SK-N-SH (cell line): ENCODE measurements at regions not wholly inside any gene's neighbourhood (a gene's known extent, or its start where the extent isn't known, plus 50 kb on each side); places are given as distances from the start of the nearest gene placed in this dataset.

Experiments
- CTCF ChIA-PET: fragments of 300-600, 350-600 bp; formaldehyde crosslinking; extraction: SDS; loops from one replicate; lab custom pipeline; 2021; lab: Yijun Ruan, JAX
- POLR2A ChIA-PET: fragments of 350-600 bp; sonication (Branson Sonifier 250); formaldehyde crosslinking; extraction: SDS; loops from one replicate; lab custom pipeline; 2020; ENCODE audit warnings: antibody characterized with exemption, inconsistent platforms; lab: Yijun Ruan, JAX
- DNase-seq: peaks from one replicate; pipeline ENCODE4 v3.0.0; 2012
- H2AFZ ChIP-seq: fragments of 200-600 bp; sonication (generic); 2 replicates; pipeline ENCODE4 v1.8.1; 2016; ENCODE audit warnings: antibody characterized with exemption, mild to moderate bottlenecking, low read depth
- H3F3A ChIP-seq: fragments of 200-600 bp; sonication (generic); replicated peaks from 2 replicates; pipeline ENCODE3; 2016; ENCODE audit warnings: antibody characterized with exemption, mild to moderate bottlenecking; ENCODE audit not compliant: insufficient read depth
- H3K27ac ChIP-seq, 2 experiments: fragments of 200-500 bp in 1 of 2; fragments of 200-600 bp in 1 of 2; sonication (Bioruptor generic) in 1 of 2; sonication (generic), shearing (Covaris generic) in 1 of 2; 2 replicates each; pipeline versions ENCODE4 v1.5.1 to v1.6.1; 2014 to 2016; ENCODE audit warnings: low read depth in 2 of 2, inconsistent platforms in 1 of 2, low read length in 1 of 2, mild to moderate bottlenecking in 1 of 2, mixed read lengths in 1 of 2
- H3K27me3 ChIP-seq: fragments of 200-600 bp; sonication (generic), shearing (Covaris generic); 2 replicates; pipeline ENCODE4 v1.6.1; 2016; ENCODE audit warnings: mixed run types; ENCODE audit not compliant: insufficient read depth
- H3K36me3 ChIP-seq, 2 experiments: fragments of 200-500 bp in 1 of 2; fragments of 200-600 bp in 1 of 2; sonication (Bioruptor generic) in 1 of 2; sonication (generic) in 1 of 2; replicated peaks in 1 of 2; 2 replicates each; pipeline versions ENCODE3 to v1.5.1; 2014 to 2016; ENCODE audit warnings: low read length in 1 of 2, mild to moderate bottlenecking in 1 of 2; ENCODE audit not compliant: insufficient read depth in 2 of 2, control insufficient read depth in 1 of 2
- H3K4me1 ChIP-seq, 2 experiments: fragments of 200-500 bp in 1 of 2; fragments of 200-600 bp in 1 of 2; sonication (Bioruptor generic) in 1 of 2; sonication (generic), shearing (Covaris generic) in 1 of 2; 2 replicates each; pipeline versions ENCODE4 v1.5.1 to v1.6.1; 2014 to 2016; ENCODE audit warnings: low read depth in 1 of 2, low read length in 1 of 2, mixed run types in 1 of 2; ENCODE audit not compliant: insufficient read depth in 2 of 2, control insufficient read depth in 1 of 2
- H3K4me2 ChIP-seq: fragments of 200-600 bp; sonication (generic), shearing (Covaris generic); 2 replicates; pipeline ENCODE4 v1.6.1; 2017; ENCODE audit warnings: mixed run types
- H3K4me3 ChIP-seq, 2 experiments: fragments of 200-500 bp in 1 of 2; fragments of 200-600 bp in 1 of 2; sonication (Bioruptor generic) in 1 of 2; sonication (generic), shearing (Covaris generic) in 1 of 2; 2 replicates each; pipeline versions ENCODE4 v1.5.1 to v1.8.1; 2014 to 2016; ENCODE audit warnings: low read depth in 2 of 2, inconsistent platforms in 1 of 2, low read length in 1 of 2, mild to moderate bottlenecking in 1 of 2, mixed read lengths in 1 of 2, moderate library complexity in 1 of 2
- H3K79me2 ChIP-seq: fragments of 200-600 bp; sonication (generic); 2 replicates; pipeline ENCODE4 v1.8.1; 2017; ENCODE audit warnings: mild to moderate bottlenecking; ENCODE audit not compliant: insufficient read depth
- H3K9ac ChIP-seq: fragments of 200-600 bp; sonication (generic); 2 replicates; pipeline ENCODE4 v1.6.1; 2017; ENCODE audit warnings: mixed run types
- H3K9me2 ChIP-seq: fragments of 200-600 bp; sonication (generic); 2 replicates; pipeline ENCODE4 v1.6.1; 2017; ENCODE audit warnings: mixed run types
- H3K9me3 ChIP-seq: fragments of 200-600 bp; sonication (generic); 2 replicates; pipeline ENCODE4 v1.6.1; 2017; ENCODE audit warnings: mixed run types, mild to moderate bottlenecking, moderate library complexity
- H4K20me1 ChIP-seq: fragments of 200-600 bp; sonication (generic); 2 replicates; pipeline ENCODE4 v1.6.1; 2017; ENCODE audit warnings: mild to moderate bottlenecking, mixed run types; ENCODE audit not compliant: insufficient read depth
- RAD21 ChIP-seq: IDR thresholded peaks from 2 replicates; pipeline ENCODE4 v1.6.1; 2012; ENCODE audit warnings: mild to moderate bottlenecking, low read length
- WGBS: methylation state at CpG from one replicate; pipeline ENCODE4 v1.1.6; 2017; ENCODE audit warnings: low lambda C conversion rate; 5-methylcytosine and 5-hydroxymethylcytosine counted together
- small RNA-seq, 7 experiments: library from RNA; depleted of rRNA; stranded (forward); fragments of <200 nt; gene quantifications; one replicate each; pipeline ENCODE3, GENCODE V24; 2012
- TF ChIP-seq, protein P1 (sequence below): fragments of 200-600 bp; sonication (generic); IDR thresholded peaks from 2 replicates; pipeline ENCODE4 v1.6.1; 2017; ENCODE audit warnings: antibody characterized with exemption, mild to moderate bottlenecking, moderate library complexity

DNA sequence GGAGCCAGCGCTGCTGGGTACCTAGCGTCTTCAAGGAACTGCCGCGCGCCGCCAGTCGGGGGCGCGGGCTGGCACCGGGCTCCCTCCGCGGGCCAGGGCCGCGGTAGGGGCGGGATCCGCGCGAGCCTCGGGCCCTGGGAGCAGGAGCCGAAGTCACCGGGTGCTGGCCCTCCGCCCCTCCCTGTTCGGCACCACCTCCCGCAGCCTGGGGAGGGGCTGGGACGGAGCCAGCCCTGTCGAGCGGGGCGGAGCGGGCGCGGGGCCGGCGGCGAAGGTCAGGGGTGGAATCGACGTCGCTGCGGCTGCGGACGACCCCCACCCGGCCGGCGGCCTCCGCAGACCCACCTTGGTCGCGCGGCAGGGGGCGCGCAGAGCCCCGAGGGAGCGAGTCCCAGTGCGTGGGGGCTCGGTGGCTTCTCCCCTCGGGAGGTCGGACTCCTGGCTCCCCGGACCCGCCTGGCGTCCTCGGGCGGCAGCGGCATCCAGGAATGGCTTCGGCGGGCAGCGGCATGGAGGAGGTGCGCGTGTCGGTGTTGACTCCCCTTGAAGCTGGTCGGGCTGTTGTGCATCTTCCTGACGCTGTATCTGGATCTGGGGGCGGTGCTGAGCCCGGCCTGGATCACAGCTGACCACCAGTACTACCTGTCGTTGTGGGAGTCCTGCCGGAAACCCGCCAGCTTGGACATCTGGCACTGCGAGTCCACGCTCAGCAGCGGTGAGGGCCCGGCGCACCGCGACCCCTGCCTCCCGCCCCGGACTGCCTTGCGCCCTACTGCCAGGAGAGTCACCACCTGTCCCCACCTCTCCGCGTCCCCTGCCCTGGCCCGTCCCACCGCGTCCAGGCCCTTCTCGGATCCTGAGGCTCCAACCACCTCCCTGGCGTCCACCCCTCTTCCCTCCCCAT lies 50.5 kb upstream of the FAM47C start:
- H4K20me1 ChIP-seq, result no peaks in the 10 kb centered on the region
- no peaks in the 10 kb centered on the region for H3F3A ChIP-seq
- H3K79me2 ChIP-seq, result no peaks in the 10 kb centered on the region
- H3K9ac ChIP-seq, result no peak overlapping the region
- 18% methylated on average over 3 of the region's 91 CpGs for WGBS
- ChIA-PET POLR2A (no interaction called here), CTCF (no interaction called here)
- DNase-seq, result peak; percentile 36
- no peak overlapping the region for H3K4me2 ChIP-seq
- no peak overlapping the region for H2AFZ ChIP-seq
- no peaks in the 10 kb centered on the region for H3K4me1 ChIP-seq
- H3K27me3 ChIP-seq, result peaks cover 28% of the 10 kb centered on the region; the same call in 1 of the 2 replicates
- H3K9me3 ChIP-seq, result no peaks in the 10 kb centered on the region
- H3K36me3 ChIP-seq, result no peaks in the 10 kb centered on the region
- no peak overlapping the region for H3K4me3 ChIP-seq
- H3K9me2 ChIP-seq, result no peaks in the 10 kb centered on the region
- no peak overlapping the region for H3K27ac ChIP-seq
- TF ChIP-seq, protein P1, sequence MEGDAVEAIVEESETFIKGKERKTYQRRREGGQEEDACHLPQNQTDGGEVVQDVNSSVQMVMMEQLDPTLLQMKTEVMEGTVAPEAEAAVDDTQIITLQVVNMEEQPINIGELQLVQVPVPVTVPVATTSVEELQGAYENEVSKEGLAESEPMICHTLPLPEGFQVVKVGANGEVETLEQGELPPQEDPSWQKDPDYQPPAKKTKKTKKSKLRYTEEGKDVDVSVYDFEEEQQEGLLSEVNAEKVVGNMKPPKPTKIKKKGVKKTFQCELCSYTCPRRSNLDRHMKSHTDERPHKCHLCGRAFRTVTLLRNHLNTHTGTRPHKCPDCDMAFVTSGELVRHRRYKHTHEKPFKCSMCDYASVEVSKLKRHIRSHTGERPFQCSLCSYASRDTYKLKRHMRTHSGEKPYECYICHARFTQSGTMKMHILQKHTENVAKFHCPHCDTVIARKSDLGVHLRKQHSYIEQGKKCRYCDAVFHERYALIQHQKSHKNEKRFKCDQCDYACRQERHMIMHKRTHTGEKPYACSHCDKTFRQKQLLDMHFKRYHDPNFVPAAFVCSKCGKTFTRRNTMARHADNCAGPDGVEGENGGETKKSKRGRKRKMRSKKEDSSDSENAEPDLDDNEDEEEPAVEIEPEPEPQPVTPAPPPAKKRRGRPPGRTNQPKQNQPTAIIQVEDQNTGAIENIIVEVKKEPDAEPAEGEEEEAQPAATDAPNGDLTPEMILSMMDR, result 0 out of 2 replicates have a peak, but pooled peaks have one; percentile 10
- TF ChIP-seq RAD21, result no peak

Small RNA genes in the stretch of these regions (small RNA-seq; reads per million reads assigned to genes)
- 0 reads per million in 7 experiments for gene BX842568.4
